ENCODE measurements at regions not wholly inside any gene's neighbourhood (a gene's known extent, or its start where the extent isn't known, plus 50 kb on each side); places are given as distances from the start of the nearest gene placed in this dataset.

- H3K36me3 Mint-ChIP-seq (ENCODE audit: low read depth) = no peaks in the 10 kb centered on the region
- H3K9me3 Mint-ChIP-seq = no peaks in the 10 kb centered on the region
- no peaks in the 10 kb centered on the region for H3K4me1 Mint-ChIP-seq (ENCODE audit: low read depth)
- no peaks in the 10 kb centered on the region for H3K27me3 Mint-ChIP-seq
- H3K27ac Mint-ChIP-seq = no peak overlapping the region
- no peak overlapping the region for H3K4me3 Mint-ChIP-seq
- intact Hi-C loops (cut with micrococcal nuclease) = no loop called here
Observed at GRCh38 chr2:198701481-198701880, 756.3 kb downstream of the SATB2 start.

GRCh38 chr2:198700319-198700718 lies 757.4 kb downstream of the SATB2 start:
- H3K4me1 Mint-ChIP-seq (ENCODE audit: low read depth) = no peaks in the 10 kb centered on the region
- no peaks in the 10 kb centered on the region for H3K36me3 Mint-ChIP-seq (ENCODE audit: low read depth)
- no peak overlapping the region for H3K27ac Mint-ChIP-seq
- intact Hi-C loops (cut with micrococcal nuclease) = no loop called here
- no peaks in the 10 kb centered on the region for H3K27me3 Mint-ChIP-seq
- no peak overlapping the region for H3K4me3 Mint-ChIP-seq
- H3K9me3 Mint-ChIP-seq = no peaks in the 10 kb centered on the region

GRCh38 chr2:198698230-198698629 lies 759.5 kb downstream of the SATB2 start:
- Mint-ChIP-seq H3K4me1 (ENCODE audit: low read depth) (no peaks in the 10 kb centered on the region), H3K9me3 (no peaks in the 10 kb centered on the region), H3K27me3 (no peaks in the 10 kb centered on the region), H3K36me3 (ENCODE audit: low read depth) (no peaks in the 10 kb centered on the region), H3K27ac (no peak overlapping the region), H3K4me3 (no peak overlapping the region)
- intact Hi-C loops (cut with micrococcal nuclease) = no loop called here

GRCh38 chr2:198697794-198698193 lies 759.9 kb downstream of the SATB2 start:
- Mint-ChIP-seq H3K27me3 (no peaks in the 10 kb centered on the region), H3K27ac (no peak overlapping the region), H3K36me3 (ENCODE audit: low read depth) (no peaks in the 10 kb centered on the region), H3K9me3 (no peaks in the 10 kb centered on the region), H3K4me3 (no peak overlapping the region), H3K4me1 (ENCODE audit: low read depth) (no peaks in the 10 kb centered on the region)
- intact Hi-C loops (cut with micrococcal nuclease) = no loop called here

- H3K27me3 Mint-ChIP-seq = no peaks in the 10 kb centered on the region
- H3K4me1 Mint-ChIP-seq (ENCODE audit: low read depth) = no peaks in the 10 kb centered on the region
- H3K27ac Mint-ChIP-seq = no peak overlapping the region
- H3K4me3 Mint-ChIP-seq = no peak overlapping the region
- H3K9me3 Mint-ChIP-seq = no peaks in the 10 kb centered on the region
- intact Hi-C loops (cut with micrococcal nuclease) = no loop called here
- H3K36me3 Mint-ChIP-seq (ENCODE audit: low read depth) = no peaks in the 10 kb centered on the region
Observed at GRCh38 chr2:198697218-198697617, 760.5 kb downstream of the SATB2 start.

- intact Hi-C loops (cut with micrococcal nuclease) = no loop called here
- Mint-ChIP-seq H3K36me3 (ENCODE audit: low read depth) (no peaks in the 10 kb centered on the region), H3K9me3 (no peaks in the 10 kb centered on the region), H3K4me3 (no peak overlapping the region), H3K27me3 (no peaks in the 10 kb centered on the region), H3K4me1 (ENCODE audit: low read depth) (no peaks in the 10 kb centered on the region), H3K27ac (no peak overlapping the region)
Observed at GRCh38 chr2:198695879-198696278, 761.9 kb downstream of the SATB2 start.

- H3K9me3 Mint-ChIP-seq = peaks cover 2% of the 10 kb centered on the region
- H3K4me3 Mint-ChIP-seq = no peak overlapping the region
- H3K27ac Mint-ChIP-seq = no peak overlapping the region
- intact Hi-C loops (cut with micrococcal nuclease) = no loop called here
- H3K36me3 Mint-ChIP-seq (ENCODE audit: low read depth) = no peaks in the 10 kb centered on the region
- no peaks in the 10 kb centered on the region for H3K27me3 Mint-ChIP-seq
- H3K4me1 Mint-ChIP-seq (ENCODE audit: low read depth) = no peaks in the 10 kb centered on the region
Observed at GRCh38 chr2:198692907-198693510, 764.7 kb downstream of the SATB2 start.

GRCh38 chr2:198691236-198691635 lies 766.5 kb downstream of the SATB2 start:
- intact Hi-C loops (cut with micrococcal nuclease) = no loop called here
- no peaks in the 10 kb centered on the region for H3K36me3 Mint-ChIP-seq (ENCODE audit: low read depth)
- H3K9me3 Mint-ChIP-seq = peaks cover 14% of the 10 kb centered on the region
- no peak overlapping the region for H3K4me3 Mint-ChIP-seq
- H3K4me1 Mint-ChIP-seq (ENCODE audit: low read depth) = no peaks in the 10 kb centered on the region
- no peak overlapping the region for H3K27ac Mint-ChIP-seq
- no peaks in the 10 kb centered on the region for H3K27me3 Mint-ChIP-seq

GRCh38 chr2:198664321-198664720 lies 793.4 kb downstream of the SATB2 start:
- no peaks in the 10 kb centered on the region for H3K4me1 Mint-ChIP-seq (ENCODE audit: low read depth)
- no peaks in the 10 kb centered on the region for H3K27me3 Mint-ChIP-seq
- no peak overlapping the region for H3K4me3 Mint-ChIP-seq
- intact Hi-C loops (cut with micrococcal nuclease) = no loop called here
- no peaks in the 10 kb centered on the region for H3K9me3 Mint-ChIP-seq
- no peaks in the 10 kb centered on the region for H3K36me3 Mint-ChIP-seq (ENCODE audit: low read depth)
- no peak overlapping the region for H3K27ac Mint-ChIP-seq

GRCh38 chr2:198662905-198663304 lies 794.8 kb downstream of the SATB2 start:
- Mint-ChIP-seq H3K4me1 (ENCODE audit: low read depth) (no peaks in the 10 kb centered on the region), H3K9me3 (no peaks in the 10 kb centered on the region), H3K27me3 (no peaks in the 10 kb centered on the region), H3K4me3 (no peak overlapping the region), H3K36me3 (ENCODE audit: low read depth) (no peaks in the 10 kb centered on the region), H3K27ac (no peak overlapping the region)
- intact Hi-C loops (cut with micrococcal nuclease) = no loop called here

- Mint-ChIP-seq H3K27me3 (no peaks in the 10 kb centered on the region), H3K4me1 (ENCODE audit: low read depth) (no peaks in the 10 kb centered on the region), H3K27ac (no peak overlapping the region), H3K36me3 (ENCODE audit: low read depth) (no peaks in the 10 kb centered on the region), H3K9me3 (no peaks in the 10 kb centered on the region), H3K4me3 (no peak overlapping the region)
- intact Hi-C loops (cut with micrococcal nuclease) = no loop called here
Observed at GRCh38 chr2:198660501-198660900, 797.2 kb downstream of the SATB2 start.

GRCh38 chr2:198659096-198659870 lies 798.5 kb downstream of the SATB2 start:
- Mint-ChIP-seq H3K9me3 (no peaks in the 10 kb centered on the region), H3K4me3 (no peak overlapping the region), H3K27me3 (no peaks in the 10 kb centered on the region), H3K36me3 (ENCODE audit: low read depth) (no peaks in the 10 kb centered on the region), H3K4me1 (ENCODE audit: low read depth) (no peaks in the 10 kb centered on the region), H3K27ac (no peak overlapping the region)
- intact Hi-C loops (cut with micrococcal nuclease) = no loop called here

- intact Hi-C loops (cut with micrococcal nuclease) = no loop called here
- Mint-ChIP-seq H3K4me1 (ENCODE audit: low read depth) (no peaks in the 10 kb centered on the region), H3K36me3 (ENCODE audit: low read depth) (no peaks in the 10 kb centered on the region), H3K27ac (no peak overlapping the region), H3K4me3 (no peak overlapping the region), H3K27me3 (no peaks in the 10 kb centered on the region), H3K9me3 (no peaks in the 10 kb centered on the region)
Observed at GRCh38 chr2:198657512-198658121, 800.1 kb downstream of the SATB2 start.

GRCh38 chr2:198656869-198657268 lies 800.9 kb downstream of the SATB2 start:
- Mint-ChIP-seq H3K27ac (no peak overlapping the region), H3K27me3 (no peaks in the 10 kb centered on the region), H3K9me3 (no peaks in the 10 kb centered on the region), H3K36me3 (ENCODE audit: low read depth) (no peaks in the 10 kb centered on the region), H3K4me3 (no peak overlapping the region), H3K4me1 (ENCODE audit: low read depth) (no peaks in the 10 kb centered on the region)
- intact Hi-C loops (cut with micrococcal nuclease) = no loop called here
